Esophagus squamous epithelium (tissue), 4 donors: ENCODE measurements at regions not wholly inside any gene's neighbourhood (a gene's known extent, or its start where the extent isn't known, plus 50 kb on each side); places are given as distances from the start of the nearest gene placed in this dataset.

ENCODE experiments used
- CTCF ChIP-seq, 6 experiments: fragments of 450-650 bp in 4 of 6; fragments of 200-600 bp in 2 of 6; sonication (generic) in 2 of 6; IDR thresholded peaks; one replicate each; pipeline ENCODE4 v1.5.1; 2016 to 2019; ENCODE audit warnings: antibody characterized with exemption in 6 of 6, mild to moderate bottlenecking in 4 of 6, moderate library complexity in 4 of 6
- POLR2A ChIP-seq, 4 donors: fragments of 450-650 bp; IDR thresholded peaks; one replicate each; pipeline ENCODE4 v1.6.1; 2017; ENCODE audit warnings: antibody characterized with exemption in 4 of 4, mild to moderate bottlenecking in 4 of 4, moderate library complexity in 3 of 4

GRCh38 chr10:104563548-104563947 is 77.5 kb upstream of the SORCS3 start:
- TF ChIP-seq CTCF (IDR thresholded peaks at IDR 0.05) (no peak), POLR2A (IDR thresholded peaks at IDR 0.05) (no peak)
